IPS DF 6.9 (cell line): ENCODE measurements at regions not wholly inside any gene's neighbourhood (a gene's known extent, or its start where the extent isn't known, plus 50 kb on each side); places are given as distances from the start of the nearest gene placed in this dataset.

Source experiments
- DNase-seq: peaks from one replicate; pipeline ENCODE4 v3.0.0-alpha.2; 2013; ENCODE audit warnings: low read depth, low spot score
- H3K27ac ChIP-seq: one replicate; pipeline ENCODE4 v1.5.1; 2013; ENCODE audit warnings: low read length, control low read depth
- H3K27me3 ChIP-seq: 2 replicates; pipeline ENCODE4 v1.6.1; 2013; ENCODE audit warnings: mild to moderate bottlenecking, low read length; ENCODE audit not compliant: control insufficient read depth, insufficient read depth
- H3K36me3 ChIP-seq: 2 replicates; pipeline ENCODE4 v1.6.1; 2013; ENCODE audit warnings: low read length; ENCODE audit not compliant: control insufficient read depth, insufficient read depth
- H3K4me1 ChIP-seq: 2 replicates; pipeline ENCODE4 v1.6.1; 2013; ENCODE audit warnings: low read length; ENCODE audit not compliant: control insufficient read depth, insufficient read depth
- H3K4me3 ChIP-seq: 2 replicates; pipeline ENCODE4 v1.5.1; 2013; ENCODE audit warnings: mild to moderate bottlenecking, low read length
- H3K9me3 ChIP-seq: 2 replicates; pipeline ENCODE4 v1.6.1; 2013; ENCODE audit warnings: low read length, inconsistent platforms; ENCODE audit not compliant: control insufficient read depth, insufficient read depth
- WGBS: extraction: QIAGEN DNeasy Blood & Tissue Kit; methylation state at CpG from one replicate; pipeline ENCODE4 v1.1.7; 2013; ENCODE audit warnings: mixed read lengths, missing lambda C conversion rate; ENCODE audit not compliant: insufficient read length, insufficient coverage; 5-methylcytosine and 5-hydroxymethylcytosine counted together

- Histone ChIP-seq H3K4me1 (peaks cover 3% of the 10 kb centered on the region; the same call in 1 of the 2 replicates), H3K36me3 (no peaks in the 10 kb centered on the region), H3K27me3 (no peaks in the 10 kb centered on the region), H3K27ac (no peak overlapping the region), H3K9me3 (no peaks in the 10 kb centered on the region), H3K4me3 (no peak overlapping the region)
- no peak for DNase-seq
- WGBS = no CpG with 5 or more reads among the region's 8 CpGs
Observed at GRCh38 chr2:200184748-200185627, 121.5 kb upstream of the SPATS2L start.

DNA sequence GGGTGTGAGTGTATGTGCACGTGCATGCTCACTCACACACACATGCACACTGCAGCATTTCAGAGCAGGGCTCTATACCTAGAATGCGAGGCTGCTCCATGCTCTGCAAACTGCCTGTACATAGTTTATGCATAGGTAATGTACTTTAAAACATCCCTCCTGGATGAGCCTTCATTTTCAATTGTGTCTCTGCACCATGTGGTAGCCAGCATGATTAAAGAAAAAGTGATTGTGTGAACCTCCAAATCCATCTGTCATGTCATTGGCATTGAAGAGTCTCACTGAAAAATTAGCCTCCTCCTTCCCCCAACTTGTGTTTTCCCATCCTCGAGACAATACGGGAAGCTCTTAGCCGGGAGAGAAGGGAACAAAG, 120.9 kb upstream of the SPATS2L start:
- Histone ChIP-seq H3K27me3 (no peaks in the 10 kb centered on the region), H3K36me3 (no peaks in the 10 kb centered on the region), H3K27ac (no peak overlapping the region), H3K4me3 (no peak overlapping the region), H3K4me1 (peaks cover 3% of the 10 kb centered on the region; the same call in 1 of the 2 replicates), H3K9me3 (no peaks in the 10 kb centered on the region)
- no CpG with 5 or more reads among the region's 5 CpGs for WGBS
- no peak for DNase-seq

DNA sequence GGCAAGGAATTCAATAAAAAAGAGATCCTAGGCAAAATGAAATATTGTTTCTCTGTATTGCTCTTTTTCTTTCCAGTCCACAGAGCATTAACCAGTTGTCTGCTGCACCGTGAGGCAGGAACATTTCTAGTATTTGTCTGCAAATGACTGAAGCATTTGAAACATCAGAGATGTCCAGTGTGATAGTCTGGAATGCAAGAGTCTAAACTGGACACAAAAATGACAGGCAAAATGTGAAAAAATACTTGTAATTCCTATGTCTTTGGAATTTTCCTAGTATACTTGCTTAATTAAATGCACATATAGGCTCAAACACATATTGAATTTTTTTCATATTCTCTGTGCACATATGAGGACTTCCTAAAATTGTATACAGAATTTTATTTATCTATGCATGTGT, 120.5 kb upstream of the SPATS2L start:
- no peaks in the 10 kb centered on the region for H3K27me3 ChIP-seq
- H3K36me3 ChIP-seq = no peaks in the 10 kb centered on the region
- no peak overlapping the region for H3K27ac ChIP-seq
- no peak overlapping the region for H3K4me3 ChIP-seq
- DNase-seq = no peak
- no CpG with 5 or more reads among the region's 1 CpG for WGBS
- H3K9me3 ChIP-seq = no peaks in the 10 kb centered on the region
- H3K4me1 ChIP-seq = peaks cover 3% of the 10 kb centered on the region; the same call in 1 of the 2 replicates

- WGBS = no CpG with 5 or more reads among the region's 3 CpGs
- Histone ChIP-seq H3K27me3 (no peaks in the 10 kb centered on the region), H3K9me3 (no peaks in the 10 kb centered on the region), H3K27ac (no peak overlapping the region), H3K4me1 (peaks cover 4% of the 10 kb centered on the region; the same call in 1 of the 2 replicates), H3K36me3 (no peaks in the 10 kb centered on the region), H3K4me3 (no peak overlapping the region)
- no peak for DNase-seq
Observed at GRCh38 chr2:200188876-200189275, 117.6 kb upstream of the SPATS2L start.

DNA sequence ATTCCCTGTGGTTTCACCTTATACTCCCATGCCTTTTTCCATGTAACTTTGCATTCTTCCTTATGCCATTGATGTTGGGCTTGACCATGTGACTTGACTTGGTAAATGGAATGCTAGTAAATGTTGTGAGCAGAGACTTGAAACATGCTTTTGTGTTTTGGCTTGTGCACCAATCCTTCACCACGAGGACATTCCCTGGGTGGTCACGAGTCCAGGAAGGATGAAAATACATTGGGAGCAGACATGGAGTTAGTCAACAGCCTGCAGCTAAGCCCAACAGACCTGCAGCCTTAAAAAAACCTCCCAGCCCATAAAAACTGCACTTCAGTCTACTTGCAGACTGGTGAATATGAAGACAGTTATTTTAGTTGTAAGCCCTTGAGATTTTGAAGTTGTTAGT, 116.5 kb upstream of the SPATS2L start:
- no peak overlapping the region for H3K27ac ChIP-seq
- DNase-seq = no peak
- H3K27me3 ChIP-seq = no peaks in the 10 kb centered on the region
- no CpG with 5 or more reads among the region's 2 CpGs for WGBS
- H3K9me3 ChIP-seq = no peaks in the 10 kb centered on the region
- peaks cover 4% of the 10 kb centered on the region; the same call in 1 of the 2 replicates for H3K4me1 ChIP-seq
- H3K4me3 ChIP-seq = no peak overlapping the region
- H3K36me3 ChIP-seq = no peaks in the 10 kb centered on the region

- Histone ChIP-seq H3K4me3 (no peak overlapping the region), H3K9me3 (no peaks in the 10 kb centered on the region), H3K4me1 (0 out of 2 replicates have a peak, but pooled peaks cover 3% of the 10 kb centered on the region), H3K27ac (no peak overlapping the region), H3K36me3 (no peaks in the 10 kb centered on the region), H3K27me3 (no peaks in the 10 kb centered on the region)
- no peak for DNase-seq
- WGBS = no CpG with 5 or more reads among the region's 3 CpGs
Observed at GRCh38 chr2:200193331-200193730, 113.2 kb upstream of the SPATS2L start.

DNA sequence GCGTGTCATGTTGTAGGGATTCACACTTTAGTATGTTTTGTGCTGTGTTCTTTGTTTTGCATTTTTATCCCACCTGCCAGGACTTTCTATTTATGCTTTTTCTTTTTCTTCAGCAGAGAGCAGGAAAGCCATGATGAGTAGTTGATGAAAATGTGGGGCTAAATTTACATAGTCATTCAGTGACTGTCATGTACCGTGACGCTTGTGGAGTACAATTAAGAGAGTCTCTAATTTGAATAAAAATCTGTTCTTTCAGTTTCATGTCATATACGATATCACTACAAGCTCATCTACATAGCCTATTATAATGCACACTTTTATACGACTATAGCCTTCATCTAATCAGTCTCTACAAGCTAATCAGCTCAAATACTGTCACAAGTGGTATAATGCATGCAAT, 112.7 kb upstream of the SPATS2L start:
- no CpG with 5 or more reads among the region's 5 CpGs for WGBS
- no peaks in the 10 kb centered on the region for H3K27me3 ChIP-seq
- no peaks in the 10 kb centered on the region for H3K9me3 ChIP-seq
- no peak overlapping the region for H3K4me3 ChIP-seq
- H3K4me1 ChIP-seq = 0 out of 2 replicates have a peak, but pooled peaks cover 3% of the 10 kb centered on the region
- H3K27ac ChIP-seq = no peak overlapping the region
- no peaks in the 10 kb centered on the region for H3K36me3 ChIP-seq
- no peak for DNase-seq

GRCh38 chr2:200194746-200195145, 111.7 kb upstream of the SPATS2L start:
- H3K27me3 ChIP-seq = no peaks in the 10 kb centered on the region

GRCh38 chr2:200199005-200199404, 107.5 kb upstream of the SPATS2L start:
- H3K4me1 ChIP-seq = peaks cover 4% of the 10 kb centered on the region; the same call in 1 of the 2 replicates
- no peak overlapping the region for H3K4me3 ChIP-seq
- no CpG with 5 or more reads among the region's 2 CpGs for WGBS
- H3K27me3 ChIP-seq = no peaks in the 10 kb centered on the region
- no peaks in the 10 kb centered on the region for H3K9me3 ChIP-seq
- no peak for DNase-seq
- no peaks in the 10 kb centered on the region for H3K36me3 ChIP-seq
- H3K27ac ChIP-seq = no peak overlapping the region

More at GRCh38 chr2:200194746-200195145, 111.7 kb upstream of the SPATS2L start:
- DNase-seq = no peak
- Histone ChIP-seq H3K4me3 (no peak overlapping the region), H3K36me3 (no peaks in the 10 kb centered on the region), H3K4me1 (0 out of 2 replicates have a peak, but pooled peaks cover 3% of the 10 kb centered on the region), H3K9me3 (no peaks in the 10 kb centered on the region), H3K27ac (no peak overlapping the region)
- no CpG with 5 or more reads among the region's 4 CpGs for WGBS

DNA sequence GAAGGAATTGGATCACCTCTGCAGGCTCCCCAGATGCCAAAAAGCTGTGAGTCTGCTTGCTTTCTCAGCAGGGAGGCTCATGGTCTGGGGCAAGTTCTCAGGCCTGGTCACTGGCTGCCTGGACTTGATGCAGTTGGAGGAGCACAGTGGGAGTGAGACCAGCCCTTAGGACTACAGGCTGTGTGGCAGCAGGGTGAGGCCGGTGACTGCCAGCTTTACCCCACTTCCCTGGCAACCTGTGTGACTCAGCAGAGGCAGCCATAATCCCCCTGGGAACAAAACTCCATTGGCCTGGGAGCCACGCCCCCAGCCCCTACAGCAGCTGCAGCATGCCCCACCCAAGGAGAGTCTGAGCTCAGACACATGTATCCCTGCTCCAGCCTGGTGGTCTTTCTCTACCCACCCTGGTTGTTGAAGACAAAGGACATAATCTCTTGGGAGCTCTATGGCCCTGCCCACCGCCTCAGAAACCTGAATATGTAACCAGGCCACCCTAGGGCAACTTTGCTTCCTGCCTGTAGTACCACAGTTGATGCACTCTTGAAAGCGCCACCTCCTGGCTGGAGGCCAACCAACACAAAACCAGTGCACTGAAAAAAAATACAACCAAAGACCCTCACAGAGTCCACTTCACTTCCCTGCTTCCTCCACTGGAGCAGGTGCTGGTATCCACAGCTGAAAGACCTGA, 106.8 kb upstream of the SPATS2L start:
- H3K36me3 ChIP-seq = no peaks in the 10 kb centered on the region
- H3K27me3 ChIP-seq = no peaks in the 10 kb centered on the region
- no peak overlapping the region for H3K27ac ChIP-seq
- no peak overlapping the region for H3K4me3 ChIP-seq
- no CpG with 5 or more reads among the region's 4 CpGs for WGBS
- peaks cover 4% of the 10 kb centered on the region; the same call in 1 of the 2 replicates for H3K4me1 ChIP-seq
- no peak for DNase-seq
- H3K9me3 ChIP-seq = no peaks in the 10 kb centered on the region
